ENCODE measurements at regions not wholly inside any gene's neighbourhood (a gene's known extent, or its start where the extent isn't known, plus 50 kb on each side); places are given as distances from the start of the nearest gene placed in this dataset.

- ChIA-PET CTCF (ENCODE audit: unreplicated experiment) (no interaction called here), POLR2A (no interaction called here)
- Histone ChIP-seq H3K27ac (ENCODE audit: low read depth, low read length, poor library complexity, severe bottlenecking) (no peak overlapping the region), H3K4me3 (ENCODE audit: low read depth, low read length, poor library complexity, severe bottlenecking) (no peak overlapping the region), H3K4me1 (ENCODE audit: insufficient read depth, low read length, poor library complexity, severe bottlenecking) (no peaks in the 10 kb centered on the region), H2AFZ (ENCODE audit: low read length) (no peak overlapping the region), H3K9me3 (ENCODE audit: low read length) (no peaks in the 10 kb centered on the region), H4K20me1 (ENCODE audit: insufficient read depth, low read length) (no peaks in the 10 kb centered on the region), H3K36me3 (ENCODE audit: insufficient read depth, low read length) (no peaks in the 10 kb centered on the region), H3K79me2 (ENCODE audit: insufficient read depth, low read depth, low read length) (no peaks in the 10 kb centered on the region), H3K9me2 (ENCODE audit: insufficient read depth, low read length) (no peaks in the 10 kb centered on the region), H3K4me2 (ENCODE audit: low read length) (no peak overlapping the region)
- BruUV-seq (replicated peaks): no TSS peak
- intact Hi-C loops (cut with micrococcal nuclease; ENCODE audit: unreplicated experiment): no loop called here
- TF ChIP-seq, protein P1, sequence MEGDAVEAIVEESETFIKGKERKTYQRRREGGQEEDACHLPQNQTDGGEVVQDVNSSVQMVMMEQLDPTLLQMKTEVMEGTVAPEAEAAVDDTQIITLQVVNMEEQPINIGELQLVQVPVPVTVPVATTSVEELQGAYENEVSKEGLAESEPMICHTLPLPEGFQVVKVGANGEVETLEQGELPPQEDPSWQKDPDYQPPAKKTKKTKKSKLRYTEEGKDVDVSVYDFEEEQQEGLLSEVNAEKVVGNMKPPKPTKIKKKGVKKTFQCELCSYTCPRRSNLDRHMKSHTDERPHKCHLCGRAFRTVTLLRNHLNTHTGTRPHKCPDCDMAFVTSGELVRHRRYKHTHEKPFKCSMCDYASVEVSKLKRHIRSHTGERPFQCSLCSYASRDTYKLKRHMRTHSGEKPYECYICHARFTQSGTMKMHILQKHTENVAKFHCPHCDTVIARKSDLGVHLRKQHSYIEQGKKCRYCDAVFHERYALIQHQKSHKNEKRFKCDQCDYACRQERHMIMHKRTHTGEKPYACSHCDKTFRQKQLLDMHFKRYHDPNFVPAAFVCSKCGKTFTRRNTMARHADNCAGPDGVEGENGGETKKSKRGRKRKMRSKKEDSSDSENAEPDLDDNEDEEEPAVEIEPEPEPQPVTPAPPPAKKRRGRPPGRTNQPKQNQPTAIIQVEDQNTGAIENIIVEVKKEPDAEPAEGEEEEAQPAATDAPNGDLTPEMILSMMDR (conservative IDR thresholded peaks at IDR 0.05; ENCODE audit: low read length): no peak
- DNase-seq (ENCODE audit: low spot score): no peak
These were observed 260.4 kb downstream of the IRX1 start for GRCh38 chr5:3856036-3856435.

- no peaks in the 10 kb centered on the region for H3K9me2 ChIP-seq (ENCODE audit: insufficient read depth, low read length)
- H3K27ac ChIP-seq (ENCODE audit: low read depth, low read length, poor library complexity, severe bottlenecking): no peak overlapping the region
- no peaks in the 10 kb centered on the region for H4K20me1 ChIP-seq (ENCODE audit: insufficient read depth, low read length)
- no TSS peak for BruUV-seq (replicated peaks)
- intact Hi-C loops (cut with micrococcal nuclease; ENCODE audit: unreplicated experiment): no loop called here
- H3K4me2 ChIP-seq (ENCODE audit: low read length): no peak overlapping the region
- CTCF ChIA-PET (ENCODE audit: unreplicated experiment): no interaction called here
- DNase-seq (ENCODE audit: low spot score): peak; percentile 26
- no peak overlapping the region for H2AFZ ChIP-seq (ENCODE audit: low read length)
- H3K9me3 ChIP-seq (ENCODE audit: low read length): no peaks in the 10 kb centered on the region
- H3K36me3 ChIP-seq (ENCODE audit: insufficient read depth, low read length): no peaks in the 10 kb centered on the region
- no peak overlapping the region for H3K4me3 ChIP-seq (ENCODE audit: low read depth, low read length, poor library complexity, severe bottlenecking)
- POLR2A ChIA-PET: interaction anchor here (0.5 to 0.7 kb wide), 3 partner anchors 31 to 606 kb away, joined by 3 to 4 read pairs (median 4); no protein-coding TSS in a partner anchor
- H3K79me2 ChIP-seq (ENCODE audit: insufficient read depth, low read depth, low read length): no peaks in the 10 kb centered on the region
- H3K4me1 ChIP-seq (ENCODE audit: insufficient read depth, low read length, poor library complexity, severe bottlenecking): no peaks in the 10 kb centered on the region
- no peak for TF ChIP-seq EZH2phosphoT487 (IDR thresholded peaks at IDR 0.05; ENCODE audit: borderline replicate concordance, low read depth, low read length)
- TF ChIP-seq, protein P1 (conservative IDR thresholded peaks at IDR 0.05; ENCODE audit: low read length): no peak
These were observed 262.9 kb downstream of the IRX1 start for GRCh38 chr5:3858524-3858923.

DNA sequence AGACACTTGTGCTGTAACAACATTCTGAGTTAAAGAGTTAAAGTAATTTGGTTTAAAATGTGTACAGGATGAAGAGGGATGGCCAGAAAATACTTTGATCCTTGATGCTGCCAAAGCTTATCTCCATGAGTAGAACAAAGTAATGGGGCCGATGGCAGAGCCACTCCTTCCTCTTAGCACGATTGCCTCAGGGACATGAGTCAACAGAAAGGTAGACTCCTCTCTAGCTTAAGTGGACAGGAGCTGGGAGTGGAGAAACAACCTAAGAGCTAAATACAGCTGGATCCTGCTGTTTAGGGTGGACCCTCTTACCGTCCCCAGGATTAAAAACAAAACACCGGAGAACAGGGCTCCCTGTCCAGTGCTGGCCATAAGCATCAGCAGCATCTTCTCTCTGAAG, 267.3 kb downstream of the IRX1 start:
- TF ChIP-seq EZH2phosphoT487 (IDR thresholded peaks at IDR 0.05; ENCODE audit: borderline replicate concordance, low read depth, low read length): no peak
- TF ChIP-seq, protein P1 (conservative IDR thresholded peaks at IDR 0.05; ENCODE audit: low read length): no peak
- no peak overlapping the region for H3K4me3 ChIP-seq (ENCODE audit: low read depth, low read length, poor library complexity, severe bottlenecking)
- ChIA-PET POLR2A (no interaction called here), CTCF (ENCODE audit: unreplicated experiment) (no interaction called here)
- H3K9me2 ChIP-seq (ENCODE audit: insufficient read depth, low read length): no peaks in the 10 kb centered on the region
- BruUV-seq (replicated peaks): no TSS peak
- no peak for DNase-seq (ENCODE audit: low spot score)
- H4K20me1 ChIP-seq (ENCODE audit: insufficient read depth, low read length): no peaks in the 10 kb centered on the region
- intact Hi-C loops (cut with micrococcal nuclease; ENCODE audit: unreplicated experiment): no loop called here
- no peak overlapping the region for H3K4me2 ChIP-seq (ENCODE audit: low read length)
- H3K4me1 ChIP-seq (ENCODE audit: insufficient read depth, low read length, poor library complexity, severe bottlenecking): no peaks in the 10 kb centered on the region
- H3K36me3 ChIP-seq (ENCODE audit: insufficient read depth, low read length): no peaks in the 10 kb centered on the region
- no peak overlapping the region for H2AFZ ChIP-seq (ENCODE audit: low read length)
- no peaks in the 10 kb centered on the region for H3K9me3 ChIP-seq (ENCODE audit: low read length)
- H3K27ac ChIP-seq (ENCODE audit: low read depth, low read length, poor library complexity, severe bottlenecking): no peak overlapping the region
- no peaks in the 10 kb centered on the region for H3K79me2 ChIP-seq (ENCODE audit: insufficient read depth, low read depth, low read length)

All from OCI-LY7 (cell line).